PC-9 (cell line): ENCODE measurements at regions not wholly inside any gene's neighbourhood (a gene's known extent, or its start where the extent isn't known, plus 50 kb on each side); places are given as distances from the start of the nearest gene placed in this dataset.

Experiments used
- BruUV-seq: library from RNA; stranded (reverse); fragments of 400-500 nt; replicated peaks from 2 replicates; lab custom pipeline; 2021; lab: Mats Ljungman, UMichigan
- CTCF ChIA-PET: fragments of 300-600 bp; sonication (Branson Sonifier 250); formaldehyde crosslinking; loops from one replicate; lab custom pipeline; 2022; ENCODE audit warnings: antibody characterized with exemption; lab: Charles Lee
- POLR2A ChIA-PET: fragments of 300-600 bp; sonication (Branson Sonifier 250); formaldehyde crosslinking; loops from one replicate; lab custom pipeline; 2022; ENCODE audit warnings: antibody characterized with exemption; ENCODE audit not compliant: unreplicated experiment; lab: Charles Lee
- DNase-seq, 2 experiments: peaks; one replicate each; pipeline versions ENCODE4 v3.0.0 to v3.0.0-alpha.2; 2015 to 2022; ENCODE audit warnings: mixed read lengths in 1 of 2
- H2AFZ ChIP-seq: fragments of 200-600 bp; sonication (generic); 2 replicates; pipeline ENCODE4 v1.8.1; 2017; ENCODE audit warnings: antibody characterized with exemption
- H3F3A ChIP-seq: fragments of 200-600 bp; sonication (generic); 2 replicates; pipeline ENCODE4 v1.8.1; 2017; ENCODE audit warnings: antibody characterized with exemption, mild to moderate bottlenecking, low read depth; ENCODE audit not compliant: insufficient read depth
- H3K27ac ChIP-seq: fragments of 200-600 bp; sonication (generic); 2 replicates; pipeline ENCODE4 v1.6.1; 2016; ENCODE audit warnings: mixed run types
- H3K27me3 ChIP-seq: fragments of 200-600 bp; sonication (generic); 2 replicates; pipeline ENCODE4 v1.6.1; 2016; ENCODE audit warnings: low read depth, mixed run types; ENCODE audit not compliant: insufficient read depth
- H3K36me3 ChIP-seq: fragments of 200-600 bp; sonication (generic); 2 replicates; pipeline ENCODE4 v1.6.1; 2016; ENCODE audit warnings: low read depth, mixed run types
- H3K4me1 ChIP-seq: fragments of 200-600 bp; sonication (generic); replicated peaks from 2 replicates; pipeline ENCODE4 v1.6.1; 2016; ENCODE audit warnings: mixed run types; ENCODE audit not compliant: insufficient read depth
- H3K4me2 ChIP-seq: fragments of 200-600 bp; sonication (generic); 2 replicates; pipeline ENCODE4 v1.6.1; 2017; ENCODE audit warnings: mixed run types
- H3K4me3 ChIP-seq: fragments of 200-600 bp; sonication (generic); 2 replicates; pipeline ENCODE4 v1.6.1; 2016; ENCODE audit warnings: mixed run types
- H3K79me2 ChIP-seq: fragments of 200-600 bp; sonication (generic); 2 replicates; pipeline ENCODE4 v1.6.1; 2017; ENCODE audit warnings: low read depth, mixed run types
- H3K9me2 ChIP-seq: fragments of 200-600 bp; sonication (generic); 2 replicates; pipeline ENCODE4 v1.8.1; 2017; ENCODE audit warnings: mild to moderate bottlenecking; ENCODE audit not compliant: insufficient read depth
- H3K9me3 ChIP-seq: fragments of 200-600 bp; sonication (generic); 2 replicates; pipeline ENCODE4 v1.8.1; 2016; ENCODE audit warnings: low read depth; ENCODE audit not compliant: insufficient read depth
- H4K20me1 ChIP-seq: fragments of 200-600 bp; sonication (generic); 2 replicates; pipeline ENCODE4 v1.8.1; 2017; ENCODE audit not compliant: insufficient read depth
- CTCF ChIP-seq: fragments of 200-600 bp; sonication (generic); conservative IDR thresholded peaks from 2 replicates; pipeline ENCODE4 v1.6.1; 2017; ENCODE audit warnings: mixed run types, antibody characterized with exemption, mild to moderate bottlenecking, moderate library complexity
- EZH2 ChIP-seq: fragments of 200-600 bp; sonication (generic); IDR thresholded peaks from 2 replicates; pipeline ENCODE4 v1.8.0; 2017; ENCODE audit warnings: antibody characterized with exemption, low read depth
- intact Hi-C: fragments of 100-400 bp; cut with micrococcal nuclease; formaldehyde crosslinking; loops from one replicate; pipeline ENCODE4 v1.10.0; 2022; ENCODE audit not compliant: unreplicated experiment

- no peak overlapping the region for H3K4me3 ChIP-seq
- no peaks in the 10 kb centered on the region for H3F3A ChIP-seq
- no peaks in the 10 kb centered on the region for H3K9me2 ChIP-seq
- no peaks in the 10 kb centered on the region for H3K9me3 ChIP-seq
- peaks cover 1% of the 10 kb centered on the region for H3K27me3 ChIP-seq
- no peaks in the 10 kb centered on the region for H4K20me1 ChIP-seq
- no peak for DNase-seq
- ChIA-PET CTCF (no interaction called here), POLR2A (no interaction called here)
- H3K27ac ChIP-seq, result no peak overlapping the region
- H2AFZ ChIP-seq, result no peak overlapping the region
- no peaks in the 10 kb centered on the region for H3K4me1 ChIP-seq
- no peaks in the 10 kb centered on the region for H3K79me2 ChIP-seq
- no peaks in the 10 kb centered on the region for H3K36me3 ChIP-seq
- no peak overlapping the region for H3K4me2 ChIP-seq
- TF ChIP-seq CTCF (no peak), EZH2 (no peak)
- no TSS peak for BruUV-seq
- intact Hi-C loops, result no loop called here
Observed at GRCh38 chr4:189516902-189517301, 423.8 kb upstream of the FRG1 start.

GRCh38 chr4:189519186-189519585 lies 421.5 kb upstream of the FRG1 start:
- Histone ChIP-seq H3K4me3 (no peak overlapping the region), H3K4me2 (no peak overlapping the region), H3K36me3 (no peaks in the 10 kb centered on the region), H3F3A (no peaks in the 10 kb centered on the region), H4K20me1 (no peaks in the 10 kb centered on the region), H3K4me1 (no peaks in the 10 kb centered on the region), H2AFZ (no peak overlapping the region), H3K9me2 (no peaks in the 10 kb centered on the region), H3K9me3 (no peaks in the 10 kb centered on the region), H3K79me2 (no peaks in the 10 kb centered on the region), H3K27ac (no peak overlapping the region), H3K27me3 (no peaks in the 10 kb centered on the region; the same call in 1 of the 2 replicates)
- intact Hi-C loops, result no loop called here
- TF ChIP-seq EZH2 (no peak), CTCF (no peak)
- ChIA-PET CTCF (no interaction called here), POLR2A (no interaction called here)
- no peak for DNase-seq
- BruUV-seq, result no TSS peak

GRCh38 chr4:189525304-189525703 lies 415.4 kb upstream of the FRG1 start:
- Histone ChIP-seq H3K9me3 (no peaks in the 10 kb centered on the region), H3K4me2 (no peak overlapping the region), H3K79me2 (no peaks in the 10 kb centered on the region), H4K20me1 (no peaks in the 10 kb centered on the region), H3F3A (no peaks in the 10 kb centered on the region), H2AFZ (no peak overlapping the region), H3K36me3 (no peaks in the 10 kb centered on the region), H3K4me3 (no peak overlapping the region), H3K27me3 (no peaks in the 10 kb centered on the region), H3K9me2 (no peaks in the 10 kb centered on the region), H3K27ac (no peak overlapping the region), H3K4me1 (no peaks in the 10 kb centered on the region)
- TF ChIP-seq CTCF, result no peak
- no peak for TF ChIP-seq EZH2
- ChIA-PET CTCF (no interaction called here), POLR2A (no interaction called here)
- intact Hi-C loops, result no loop called here
- BruUV-seq, result no TSS peak
- DNase-seq, result no peak
